HG03442 (cell line): ENCODE measurements at regions not wholly inside any gene's neighbourhood (a gene's known extent, or its start where the extent isn't known, plus 50 kb on each side); places are given as distances from the start of the nearest gene placed in this dataset.

ENCODE experiments used
- ATAC-seq: cut with Tn5 transposase; IDR thresholded peaks from one replicate; pipeline ENCODE4 v1.9.1; 2021; ENCODE audit warnings: mild to moderate bottlenecking, moderate library complexity; ENCODE audit not compliant: unreplicated experiment

DNA sequence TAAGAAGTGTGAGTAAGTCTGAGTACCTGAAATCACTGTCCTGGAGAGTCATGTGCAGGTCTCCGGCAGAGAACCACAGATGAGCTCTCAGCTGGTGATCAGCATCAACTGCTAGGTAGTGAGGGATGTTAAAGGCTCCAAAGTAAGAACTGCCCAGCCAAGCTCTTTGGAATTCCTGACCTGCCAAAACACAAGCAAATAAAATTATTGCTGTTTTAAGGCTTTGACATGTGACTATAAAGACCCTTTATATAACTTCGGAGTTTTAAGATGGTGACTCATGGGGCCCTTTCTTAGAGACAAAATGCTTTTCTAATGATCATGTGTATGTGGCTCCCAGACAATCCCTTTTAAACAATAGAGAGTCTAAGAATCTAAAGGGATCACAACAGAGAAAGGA lies 855.7 kb downstream of the TRIB2 start:
- no peak for ATAC-seq

DNA sequence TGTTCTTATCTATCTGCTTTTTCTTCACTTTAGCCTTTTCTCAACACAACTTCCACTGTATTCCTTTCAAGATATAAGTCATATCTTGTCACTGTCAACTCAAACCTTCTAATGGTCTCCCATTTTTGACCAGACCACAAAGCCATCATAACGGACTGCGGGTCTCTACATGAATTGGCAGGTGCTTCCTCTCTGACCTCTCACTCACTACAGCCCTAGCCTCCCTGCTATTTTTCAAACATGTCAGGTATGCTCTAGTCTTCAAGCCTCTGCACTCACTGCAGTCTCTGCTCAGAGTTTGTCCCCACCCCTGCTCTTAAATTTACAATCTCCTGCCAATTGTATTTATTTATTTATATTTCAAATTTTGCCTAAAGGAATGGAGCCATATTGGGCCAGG lies 858.1 kb downstream of the TRIB2 start:
- no peak for ATAC-seq

DNA sequence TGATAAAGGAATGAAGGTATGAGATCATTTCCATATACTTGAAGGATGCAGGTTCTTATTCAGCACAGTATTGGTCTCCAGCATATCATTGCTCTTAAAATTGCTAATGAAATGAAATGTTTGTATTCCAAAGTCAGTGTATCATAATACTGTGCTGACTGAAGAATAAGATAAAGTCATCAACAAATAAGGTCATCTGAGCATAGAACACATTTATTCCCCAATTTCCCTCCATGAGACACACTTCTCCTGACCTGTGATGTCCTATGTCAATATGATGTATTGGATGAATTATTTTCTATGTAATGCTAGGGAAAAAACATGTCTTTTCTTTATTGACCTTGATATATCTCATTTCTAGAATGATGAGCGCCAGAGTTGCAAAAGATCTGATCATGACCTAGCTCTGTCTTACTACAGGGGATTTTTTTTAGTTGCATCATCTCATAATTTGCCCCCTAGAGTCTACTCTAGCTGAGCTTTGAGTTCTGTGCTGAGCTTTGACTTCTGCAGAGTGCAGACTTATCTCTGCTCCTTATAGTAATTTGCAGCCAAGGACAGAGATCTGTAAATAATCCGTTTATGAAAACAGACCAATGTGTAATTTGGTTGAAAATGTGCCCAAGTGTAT lies 859.8 kb downstream of the TRIB2 start:
- no peak for ATAC-seq

DNA sequence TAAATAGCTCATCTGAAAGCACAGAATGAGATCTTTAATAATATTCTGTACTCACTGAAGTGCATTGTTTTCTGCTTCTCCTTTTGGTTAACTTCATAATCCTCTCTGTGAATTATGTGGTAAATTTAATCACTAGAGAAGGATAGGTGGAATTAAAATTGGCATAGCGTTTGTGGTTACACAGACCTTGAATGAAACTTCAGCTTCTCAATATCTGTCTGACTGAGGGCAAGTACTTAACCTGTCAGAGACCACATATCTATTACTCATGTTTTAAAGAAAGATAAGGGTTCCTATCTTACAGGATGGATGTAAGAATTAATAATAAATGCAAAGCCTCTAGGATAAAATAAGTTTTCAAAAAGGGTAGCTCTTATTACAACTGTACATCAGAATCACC lies 861.8 kb downstream of the TRIB2 start:
- ATAC-seq = no peak

DNA sequence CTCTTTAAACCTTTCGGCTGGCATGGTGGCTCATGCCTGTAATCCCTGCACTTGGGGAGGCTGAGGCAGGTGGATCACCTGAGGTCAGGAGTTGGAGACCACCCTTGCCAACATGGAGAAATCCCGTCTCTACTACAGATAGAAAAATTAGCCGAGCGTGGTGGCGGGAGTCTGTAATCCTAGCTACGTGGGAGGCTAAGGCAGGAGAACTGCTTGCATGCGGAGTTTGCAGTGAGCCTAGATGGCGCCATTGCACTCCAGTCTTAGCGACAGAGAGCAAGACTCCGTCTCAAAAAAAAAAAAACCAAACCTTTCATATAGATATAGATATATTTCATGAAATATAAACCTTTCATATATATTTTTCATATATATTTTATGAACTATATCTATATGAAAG lies 864.7 kb downstream of the TRIB2 start:
- no peak for ATAC-seq

DNA sequence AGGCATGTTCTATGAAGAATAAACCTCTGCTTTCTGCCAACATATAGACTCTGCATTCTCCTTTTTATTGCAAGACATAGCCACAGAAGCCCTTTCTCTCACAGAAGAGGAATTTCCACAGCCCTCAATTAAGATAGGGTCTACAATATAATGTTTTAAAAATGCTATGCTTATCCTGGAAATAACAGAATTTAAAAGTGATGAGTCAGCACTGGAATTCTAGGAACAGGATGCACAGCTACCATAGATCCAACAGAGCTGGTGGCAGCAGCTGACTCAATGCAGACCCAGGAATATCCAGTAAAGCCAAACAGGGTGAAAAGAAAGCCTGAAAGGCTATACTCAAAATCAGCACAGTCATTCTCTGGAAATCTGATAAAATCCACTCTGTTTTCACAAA lies 866.9 kb downstream of the TRIB2 start:
- ATAC-seq = no peak

DNA sequence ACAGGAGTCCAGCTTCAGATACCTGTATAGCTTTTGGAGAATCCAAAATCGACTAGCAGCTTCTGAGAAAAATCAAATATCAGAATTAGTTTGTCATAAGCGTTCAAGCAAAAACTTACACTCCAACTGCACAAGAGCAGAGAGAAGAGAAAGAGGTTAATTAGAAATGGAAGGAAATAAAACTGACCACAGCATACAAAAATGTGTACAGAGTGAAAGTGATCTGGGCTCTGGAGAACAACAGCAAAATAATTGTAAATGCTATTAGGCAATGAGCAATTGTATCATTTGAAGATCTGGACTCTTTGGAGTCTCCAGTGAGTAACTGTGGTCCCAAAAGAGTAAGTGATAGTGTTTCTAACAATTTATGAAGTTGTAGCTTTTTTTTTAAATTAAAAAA lies 867.3 kb downstream of the TRIB2 start:
- ATAC-seq = no peak

DNA sequence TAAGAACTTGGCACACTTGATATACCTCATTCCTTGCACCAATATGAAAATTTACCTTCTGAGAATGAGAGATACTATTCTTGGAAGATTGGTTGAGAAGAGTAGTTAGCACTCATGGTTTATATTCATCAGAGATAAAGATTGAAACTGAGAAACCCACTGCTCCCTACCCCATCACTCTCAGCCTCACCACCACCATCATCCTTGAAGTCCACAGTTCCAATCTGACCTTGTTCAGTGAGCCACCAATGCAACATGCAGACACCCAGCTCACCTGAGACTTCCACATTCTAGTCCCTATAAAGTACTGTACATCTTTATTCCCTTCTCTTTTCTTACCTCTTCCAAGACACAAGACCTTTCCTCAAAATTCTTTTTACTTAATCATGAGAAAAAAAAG lies 869.0 kb downstream of the TRIB2 start:
- ATAC-seq = no peak

DNA sequence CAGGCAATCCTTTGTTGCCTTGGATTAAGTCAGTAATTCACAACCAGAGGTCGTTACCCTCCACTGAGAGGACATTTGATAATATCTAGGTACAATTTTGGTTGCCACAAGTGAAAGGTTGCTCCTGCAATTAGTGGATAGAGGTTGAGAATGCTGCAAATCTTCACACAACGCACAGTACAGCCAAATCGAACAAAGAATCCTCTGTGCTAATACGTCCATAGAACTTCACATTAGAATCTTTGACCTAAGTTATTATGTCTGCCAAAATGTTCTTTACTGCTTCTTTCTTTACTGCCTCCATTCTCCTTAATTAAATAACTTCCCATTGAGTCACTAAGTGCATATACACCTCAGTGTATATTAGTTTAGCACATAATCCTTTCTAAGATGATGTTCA lies 879.5 kb downstream of the TRIB2 start:
- no peak for ATAC-seq

DNA sequence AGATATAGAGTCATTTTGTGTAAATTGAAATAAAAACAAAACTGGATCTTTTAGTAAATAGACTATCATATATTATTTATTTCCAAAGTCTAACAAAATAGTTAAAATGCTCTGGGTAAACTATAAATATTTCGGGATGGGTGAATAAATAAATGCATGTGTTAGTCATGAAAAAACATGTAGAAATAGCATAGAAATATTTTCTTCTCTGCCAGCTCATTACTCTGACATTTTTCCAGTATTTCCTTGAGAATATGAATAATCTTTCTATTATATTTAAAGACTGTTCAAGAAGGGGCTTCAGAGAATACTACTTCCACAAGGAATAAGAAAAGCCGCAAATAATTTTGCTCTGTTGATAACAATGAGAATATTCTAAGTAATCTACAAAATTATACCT lies 880.4 kb downstream of the TRIB2 start:
- no peak for ATAC-seq

DNA sequence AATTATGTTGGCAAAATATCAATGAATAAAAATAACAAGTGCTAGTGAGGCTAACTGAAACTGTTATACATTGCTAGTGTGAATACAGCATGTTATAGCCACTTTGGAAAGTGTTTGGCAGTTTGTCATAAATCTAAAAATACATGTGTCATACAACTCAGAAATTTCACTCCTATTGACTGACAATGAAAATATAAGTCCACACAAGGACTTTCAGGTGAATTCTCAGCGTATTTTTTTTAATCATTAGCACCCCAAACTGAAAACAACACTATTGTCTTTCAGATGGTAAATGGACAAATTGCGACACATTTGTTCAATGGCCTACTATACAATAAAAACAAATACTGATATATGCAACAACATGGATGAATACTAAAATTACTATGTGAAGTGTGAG lies 884.8 kb downstream of the TRIB2 start:
- ATAC-seq = no peak

DNA sequence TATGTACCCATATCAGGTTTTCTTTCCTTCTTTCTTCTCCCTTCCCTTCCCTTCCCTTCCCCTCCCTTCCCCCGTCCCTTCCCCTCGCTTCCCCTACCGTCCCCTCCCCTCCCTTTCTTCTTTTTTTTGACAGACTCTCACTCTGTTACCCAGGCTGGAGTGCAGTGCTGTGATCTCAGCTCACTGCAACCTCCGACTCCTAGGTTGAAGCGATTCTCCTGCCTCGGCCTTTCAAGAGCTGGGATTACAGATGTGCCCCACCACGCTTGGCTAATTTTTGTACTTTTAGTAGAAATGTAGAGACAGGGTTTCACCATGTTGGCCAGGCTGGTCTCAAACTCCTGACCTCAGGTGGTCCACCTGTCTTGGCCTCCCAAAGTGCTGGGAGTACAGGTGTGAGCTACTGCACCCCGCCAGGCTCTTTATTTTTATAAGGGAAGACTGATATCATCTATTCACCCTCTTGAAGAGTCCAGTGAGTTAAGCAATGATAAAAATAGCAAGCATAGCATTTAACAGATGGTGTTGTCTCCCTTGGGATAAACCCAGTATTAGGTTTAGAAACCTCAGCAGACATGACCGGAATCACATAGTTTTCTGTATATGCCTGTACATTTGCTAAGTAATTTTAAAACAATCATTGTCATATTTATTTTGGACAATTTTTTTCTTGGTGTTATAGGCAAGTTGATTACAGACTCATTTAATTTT lies 888.4 kb downstream of the TRIB2 start:
- no peak for ATAC-seq

DNA sequence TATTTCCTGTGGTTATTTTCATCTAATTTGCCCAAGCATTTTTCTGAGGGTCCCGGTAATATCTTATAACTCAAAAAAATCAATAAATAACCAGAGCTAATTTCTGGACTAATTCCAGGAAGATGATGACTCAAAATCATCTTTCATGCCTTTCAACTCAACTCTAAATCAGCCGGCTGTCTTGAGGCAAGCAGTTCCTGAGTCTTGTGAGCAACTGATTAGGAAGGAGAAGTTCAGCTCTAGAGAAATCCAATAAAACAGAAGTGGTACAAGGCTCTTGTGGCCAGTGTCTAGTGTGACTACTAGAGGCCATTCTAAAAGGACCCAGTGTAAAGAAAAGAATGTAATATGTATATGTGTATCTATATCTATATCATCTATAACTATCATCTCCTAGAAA lies 890.4 kb downstream of the TRIB2 start:
- ATAC-seq = peak; percentile 58

DNA sequence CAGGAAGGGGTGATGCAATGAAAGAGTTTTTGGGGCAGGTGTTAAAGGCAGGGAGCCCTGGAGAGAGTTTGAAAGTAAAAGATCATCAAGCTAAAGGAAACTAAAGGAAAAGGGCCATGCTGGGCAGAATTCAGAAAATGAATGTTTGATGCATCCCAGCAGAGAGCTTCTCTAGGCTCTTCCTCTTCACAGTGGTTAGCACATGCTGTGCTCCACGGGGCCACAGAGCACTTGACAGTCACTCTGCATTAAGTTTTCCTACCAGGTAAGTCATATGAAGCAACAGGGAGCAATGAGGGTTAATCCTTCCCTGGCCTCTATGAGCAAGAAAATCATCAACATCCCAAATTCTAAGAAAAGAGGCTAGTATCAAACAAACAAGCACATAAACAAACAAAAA lies 895.2 kb downstream of the TRIB2 start:
- ATAC-seq = no peak

DNA sequence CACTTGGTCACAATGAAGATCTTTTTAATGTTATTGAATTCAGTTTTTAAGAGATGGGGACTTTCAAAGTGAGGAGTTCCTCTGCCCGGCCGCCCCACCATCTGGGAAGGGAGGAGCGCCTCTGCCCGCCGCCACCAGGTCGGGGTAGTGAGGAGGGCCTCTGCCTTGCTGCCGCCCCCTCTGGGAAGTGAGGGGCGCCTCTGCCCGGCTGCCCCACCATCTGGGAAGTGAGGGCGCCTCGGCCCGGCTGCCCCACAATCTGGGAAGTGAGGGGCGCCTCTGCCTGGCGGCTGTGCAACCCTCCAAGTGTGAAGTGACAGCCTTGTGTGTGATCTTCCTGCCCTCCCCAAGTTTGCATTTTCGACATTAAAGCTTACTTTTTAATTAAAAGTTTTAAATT lies 899.3 kb downstream of the TRIB2 start:
- ATAC-seq = no peak

DNA sequence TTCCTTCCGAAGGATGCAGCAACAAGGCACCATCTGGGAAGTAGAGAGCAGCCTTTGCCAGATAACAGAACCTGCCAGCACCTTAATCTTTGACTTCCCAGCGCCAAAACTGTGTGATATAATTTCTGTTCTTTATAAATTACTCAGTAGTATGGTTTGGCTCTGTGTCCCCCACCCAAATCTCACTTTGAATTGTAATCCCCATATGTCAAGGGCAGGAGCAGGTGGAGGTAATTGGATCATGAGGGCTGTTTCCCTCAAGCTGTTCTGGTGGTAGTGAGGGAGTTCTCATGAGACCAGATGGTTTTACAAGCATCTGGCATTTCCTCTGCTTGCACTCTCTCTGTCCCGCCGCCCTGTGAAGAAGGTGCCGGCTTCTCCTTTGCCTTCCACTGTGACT lies 899.9 kb downstream of the TRIB2 start:
- ATAC-seq = no peak

DNA sequence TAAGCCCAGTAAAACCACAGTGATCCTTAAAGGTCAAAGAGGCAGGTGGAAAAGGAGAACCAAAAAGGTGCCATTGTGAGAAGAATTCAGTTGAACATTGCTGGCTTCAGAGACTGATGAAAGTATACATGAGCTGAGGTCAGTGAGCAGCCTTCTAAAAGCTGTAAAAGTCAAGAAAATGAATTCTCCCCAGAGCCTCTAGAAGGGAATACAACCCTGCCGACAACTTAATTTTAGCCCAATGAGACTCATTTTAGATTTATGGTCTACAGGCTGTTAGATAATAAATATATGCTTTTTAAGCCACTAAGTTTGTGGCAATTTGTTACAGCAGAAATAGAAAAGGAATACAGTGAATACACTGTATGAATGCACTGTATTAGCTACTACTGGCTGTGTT lies 911.4 kb downstream of the TRIB2 start:
- no peak for ATAC-seq

DNA sequence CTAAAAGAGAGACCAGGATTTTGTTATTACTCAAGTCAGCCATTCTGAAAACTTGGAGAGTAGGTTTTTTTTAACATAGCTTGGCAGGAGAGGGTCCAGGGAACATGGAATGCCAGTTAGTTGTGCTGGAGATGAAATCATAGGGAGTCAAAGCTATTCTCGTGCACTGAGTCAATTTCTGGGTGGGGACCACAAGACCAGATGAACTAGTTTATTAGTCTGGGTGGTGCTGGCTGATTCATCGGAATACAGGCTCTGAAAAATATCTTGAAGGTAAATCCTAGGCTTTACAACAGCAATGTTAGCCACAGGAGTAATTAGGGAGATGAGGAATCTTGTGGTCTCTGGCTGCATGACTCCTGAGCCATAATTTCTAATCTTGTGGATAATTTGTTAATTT lies 921.4 kb downstream of the TRIB2 start:
- no peak for ATAC-seq

DNA sequence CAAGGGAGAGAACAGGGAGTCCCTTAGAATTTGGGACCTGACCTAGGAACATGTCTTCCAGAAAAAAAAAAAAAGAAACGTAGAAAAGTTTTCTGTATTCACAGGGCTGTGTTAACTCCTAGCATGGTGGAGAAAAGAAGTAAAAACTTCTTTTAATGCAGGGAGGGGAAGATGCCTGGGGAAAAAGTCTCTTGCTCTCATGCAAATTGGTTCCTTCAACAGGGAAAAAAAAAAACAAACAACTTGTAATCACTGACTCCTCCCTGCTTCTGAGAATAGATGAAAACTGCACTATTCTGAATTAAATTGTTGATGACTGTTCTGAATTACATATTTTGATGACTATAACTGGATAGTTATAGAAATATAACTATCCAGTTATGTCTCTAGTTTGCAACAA lies 933.2 kb downstream of the TRIB2 start:
- ATAC-seq = no peak

DNA sequence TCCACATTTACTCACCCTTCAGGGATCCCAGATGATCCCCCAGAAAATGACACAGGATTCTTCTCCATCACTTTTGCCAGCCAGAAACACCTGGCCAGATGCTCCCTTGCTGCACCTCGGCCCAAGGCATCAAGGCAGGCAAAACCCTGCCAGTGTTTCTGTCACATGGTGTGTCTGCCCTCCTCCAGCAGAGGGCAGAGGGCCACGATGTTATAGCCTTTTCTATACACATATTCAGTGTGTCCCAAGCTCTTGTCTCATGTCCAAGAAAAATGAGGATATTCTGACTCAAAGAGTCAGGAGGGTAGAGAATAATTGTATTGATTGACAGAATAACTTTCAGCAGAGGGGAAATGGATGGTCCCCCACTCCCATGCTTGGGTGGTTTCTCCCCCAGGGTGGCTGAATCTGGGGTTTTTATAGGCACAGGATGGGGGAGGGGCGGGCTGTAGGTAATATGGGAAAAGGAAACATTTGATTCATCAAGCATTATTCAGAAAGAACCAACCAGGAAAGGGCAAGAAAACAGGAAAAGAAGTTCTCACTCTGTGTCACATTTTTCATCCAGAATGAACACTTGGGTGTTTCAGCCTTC lies 933.9 kb downstream of the TRIB2 start:
- no peak for ATAC-seq

DNA sequence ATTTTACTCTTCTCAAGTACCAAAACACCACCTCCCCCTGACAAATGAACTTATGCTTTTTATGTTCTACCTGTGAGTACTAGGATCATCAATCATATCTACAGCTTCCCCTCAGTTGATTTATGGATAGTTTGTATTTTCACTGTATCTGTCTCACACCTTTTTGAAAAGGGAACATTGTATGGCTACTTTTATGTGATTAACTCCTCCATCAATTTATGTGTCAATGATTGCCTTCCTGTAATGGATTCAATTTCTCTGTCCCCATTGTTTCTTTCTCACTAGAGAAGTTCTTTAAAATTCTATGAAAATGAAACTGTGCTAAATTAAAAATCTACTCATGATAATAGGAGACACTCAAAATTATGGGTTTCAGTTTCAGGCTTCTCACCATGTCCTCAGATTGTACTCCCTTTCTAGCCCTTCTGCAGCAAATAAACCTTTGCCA lies 935.0 kb downstream of the TRIB2 start:
- ATAC-seq = peak; percentile 54

DNA sequence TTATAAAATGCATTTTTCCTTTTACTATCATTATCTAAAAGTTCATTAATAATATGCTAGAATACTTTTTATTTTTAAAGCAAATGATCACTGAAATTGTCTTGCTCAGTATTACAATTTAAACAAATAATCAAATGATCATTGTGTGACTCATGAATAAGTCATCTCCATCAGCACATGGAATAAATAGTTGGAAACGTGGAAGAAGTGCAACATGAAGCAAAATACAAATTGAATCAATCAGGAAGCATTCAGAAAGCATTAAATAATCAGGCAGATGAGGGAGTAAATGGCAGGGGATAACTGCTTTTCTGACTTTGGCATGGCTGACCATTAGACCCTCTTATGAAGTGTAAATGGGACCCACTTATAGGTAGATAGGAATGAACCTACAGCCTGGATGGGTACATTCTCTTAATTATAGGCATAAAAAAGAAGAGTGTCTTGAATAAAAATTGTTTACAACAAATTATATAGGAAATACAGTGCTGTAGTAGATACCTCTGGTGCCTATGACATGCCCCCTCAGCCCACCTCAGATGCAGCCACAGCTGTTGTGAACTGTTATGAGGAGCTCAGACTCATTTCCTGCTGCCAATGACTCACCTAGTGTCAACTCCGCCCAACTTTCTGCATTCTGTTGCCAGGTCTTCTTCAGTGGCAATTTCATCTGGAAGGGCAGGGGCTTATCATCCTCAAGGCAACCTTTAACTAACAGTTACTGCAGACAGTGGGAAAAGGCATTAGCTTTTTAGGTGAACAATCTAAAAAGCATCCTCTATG lies 936.0 kb downstream of the TRIB2 start:
- ATAC-seq = peak; percentile 57
